Panc1 (cell line): ENCODE measurements at regions not wholly inside any gene's neighbourhood (a gene's known extent, or its start where the extent isn't known, plus 50 kb on each side); places are given as distances from the start of the nearest gene placed in this dataset.

ENCODE experiments used
- ATAC-seq: fragments of 200-7000 bp; cut with Tn5 transposase; 2 replicates; pipeline ENCODE4 v1.9.1; 2020; ENCODE audit warnings: mild to moderate bottlenecking, moderate library complexity
- BruUV-seq: library from RNA; stranded (reverse); fragments of 400-500 nt; replicated peaks from 2 replicates; lab custom pipeline; 2021; lab: Mats Ljungman, UMichigan
- CTCF ChIA-PET: fragments of 300-600 bp; sonication (Branson Sonifier 250); formaldehyde crosslinking; loops from one replicate; lab custom pipeline; 2022; ENCODE audit warnings: antibody characterized with exemption; lab: Charles Lee
- POLR2A ChIA-PET: fragments of 300-600 bp; sonication (Branson Sonifier 250); formaldehyde crosslinking; loops from one replicate; lab custom pipeline; 2022; ENCODE audit warnings: antibody characterized with exemption; lab: Charles Lee
- DNase-seq: peaks from one replicate; pipeline ENCODE4 v3.0.0-alpha.2; 2010; ENCODE audit warnings: low read depth, low spot score
- H3K27ac ChIP-seq: 2 replicates; pipeline ENCODE4 v1.5.1; 2011; ENCODE audit warnings: mild to moderate bottlenecking, low read length, inconsistent platforms
- H3K27me3 ChIP-seq: fragments of 200-500 bp; sonication (Bioruptor generic); 2 replicates; pipeline ENCODE4 v1.6.0; 2014; ENCODE audit warnings: low read length, inconsistent platforms; ENCODE audit not compliant: control insufficient read depth, insufficient read depth
- H3K36me3 ChIP-seq: fragments of 200-500 bp; sonication (Bioruptor generic); 2 replicates; pipeline ENCODE4 v1.5.1; 2014; ENCODE audit warnings: inconsistent platforms, mild to moderate bottlenecking, low read length, moderate library complexity; ENCODE audit not compliant: control insufficient read depth, insufficient read depth
- H3K4me1 ChIP-seq: 2 replicates; pipeline ENCODE4 v1.5.1; 2011; ENCODE audit warnings: inconsistent platforms, mild to moderate bottlenecking, low read length, moderate library complexity; ENCODE audit not compliant: control insufficient read depth, insufficient read depth
- H3K4me3 ChIP-seq, 2 experiments: 2 replicates each; pipeline ENCODE4 v1.5.1; 2011 to 2012; ENCODE audit warnings: low read depth in 2 of 2, low read length in 2 of 2, mild to moderate bottlenecking in 2 of 2, inconsistent platforms in 1 of 2, moderate library complexity in 1 of 2
- H3K9me3 ChIP-seq: fragments of 200-500 bp; sonication (Bioruptor generic); 2 replicates; pipeline ENCODE4 v1.5.1; 2014; ENCODE audit warnings: low read depth, mild to moderate bottlenecking, inconsistent platforms, low read length, moderate library complexity; ENCODE audit not compliant: control insufficient read depth, insufficient read depth
- POLR2AphosphoS5 ChIP-seq: IDR thresholded peaks from 2 replicates; pipeline ENCODE4 v1.6.1; 2012; ENCODE audit warnings: mild to moderate bottlenecking, low read depth, low read length, moderate library complexity
- SIN3A ChIP-seq: IDR thresholded peaks from 2 replicates; pipeline ENCODE4 v1.6.1; 2012; ENCODE audit warnings: low read depth, mild to moderate bottlenecking, low read length, moderate library complexity, borderline replicate concordance; ENCODE audit not compliant: insufficient read depth
- TCF7L2 ChIP-seq: IDR thresholded peaks from 2 replicates; pipeline ENCODE4 v1.6.1; 2011; ENCODE audit warnings: mild to moderate bottlenecking, low read depth, low read length, inconsistent platforms
- in situ Hi-C: cut with HindIII; loops from 2 replicates; pipeline ENCODE4 v1.10.0; 2016; ENCODE audit warnings: low sequenced_read_pairs, low pct_unique_long_range_greater_than_20kb
- intact Hi-C: fragments of 100-400 bp; cut with micrococcal nuclease; formaldehyde crosslinking; loops from one replicate; pipeline ENCODE4 v1.10.0; 2022; ENCODE audit not compliant: unreplicated experiment
- TF ChIP-seq, protein P1 (sequence below), 2 experiments: IDR thresholded peaks; 2 replicates each; pipeline ENCODE4 v1.6.1; 2011 to 2012; ENCODE audit warnings: low read depth in 2 of 2, control low read depth in 1 of 2, low read length in 1 of 2, mild to moderate bottlenecking in 1 of 2, moderate library complexity in 1 of 2; ENCODE audit not compliant: insufficient read depth in 1 of 2
- TF ChIP-seq, protein P2 (sequence below): fragments of 450-650 bp; IDR thresholded peaks from 2 replicates; pipeline ENCODE4 v1.5.1; 2017; ENCODE audit warnings: mild to moderate bottlenecking

DNA sequence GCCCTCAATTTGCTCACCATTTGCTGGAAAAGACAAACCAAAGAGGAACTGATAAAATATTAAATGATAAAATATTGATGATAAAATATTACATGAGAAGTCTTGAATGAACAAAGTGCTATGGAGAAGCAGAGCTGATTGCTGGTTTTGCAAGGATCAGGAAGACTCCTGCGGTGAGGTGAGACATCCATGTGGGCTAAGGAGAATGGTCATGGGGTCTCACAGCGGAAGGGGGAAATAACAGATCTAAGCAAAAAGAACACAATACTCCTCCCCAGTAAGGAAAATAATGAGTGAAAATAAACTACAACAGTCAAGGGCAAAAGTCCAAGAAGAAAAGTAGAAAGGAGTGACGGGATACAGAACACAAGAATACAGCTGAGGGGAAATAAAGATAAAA is 146.8 kb downstream of the LURAP1L start:
- TF ChIP-seq, protein P1, sequence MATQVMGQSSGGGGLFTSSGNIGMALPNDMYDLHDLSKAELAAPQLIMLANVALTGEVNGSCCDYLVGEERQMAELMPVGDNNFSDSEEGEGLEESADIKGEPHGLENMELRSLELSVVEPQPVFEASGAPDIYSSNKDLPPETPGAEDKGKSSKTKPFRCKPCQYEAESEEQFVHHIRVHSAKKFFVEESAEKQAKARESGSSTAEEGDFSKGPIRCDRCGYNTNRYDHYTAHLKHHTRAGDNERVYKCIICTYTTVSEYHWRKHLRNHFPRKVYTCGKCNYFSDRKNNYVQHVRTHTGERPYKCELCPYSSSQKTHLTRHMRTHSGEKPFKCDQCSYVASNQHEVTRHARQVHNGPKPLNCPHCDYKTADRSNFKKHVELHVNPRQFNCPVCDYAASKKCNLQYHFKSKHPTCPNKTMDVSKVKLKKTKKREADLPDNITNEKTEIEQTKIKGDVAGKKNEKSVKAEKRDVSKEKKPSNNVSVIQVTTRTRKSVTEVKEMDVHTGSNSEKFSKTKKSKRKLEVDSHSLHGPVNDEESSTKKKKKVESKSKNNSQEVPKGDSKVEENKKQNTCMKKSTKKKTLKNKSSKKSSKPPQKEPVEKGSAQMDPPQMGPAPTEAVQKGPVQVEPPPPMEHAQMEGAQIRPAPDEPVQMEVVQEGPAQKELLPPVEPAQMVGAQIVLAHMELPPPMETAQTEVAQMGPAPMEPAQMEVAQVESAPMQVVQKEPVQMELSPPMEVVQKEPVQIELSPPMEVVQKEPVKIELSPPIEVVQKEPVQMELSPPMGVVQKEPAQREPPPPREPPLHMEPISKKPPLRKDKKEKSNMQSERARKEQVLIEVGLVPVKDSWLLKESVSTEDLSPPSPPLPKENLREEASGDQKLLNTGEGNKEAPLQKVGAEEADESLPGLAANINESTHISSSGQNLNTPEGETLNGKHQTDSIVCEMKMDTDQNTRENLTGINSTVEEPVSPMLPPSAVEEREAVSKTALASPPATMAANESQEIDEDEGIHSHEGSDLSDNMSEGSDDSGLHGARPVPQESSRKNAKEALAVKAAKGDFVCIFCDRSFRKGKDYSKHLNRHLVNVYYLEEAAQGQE (IDR thresholded peaks at IDR 0.05; ENCODE audit: insufficient read depth in 1 of 2, low read depth in 2 of 2, low read length in 1 of 2), result no peak
- TF ChIP-seq, protein P2, sequence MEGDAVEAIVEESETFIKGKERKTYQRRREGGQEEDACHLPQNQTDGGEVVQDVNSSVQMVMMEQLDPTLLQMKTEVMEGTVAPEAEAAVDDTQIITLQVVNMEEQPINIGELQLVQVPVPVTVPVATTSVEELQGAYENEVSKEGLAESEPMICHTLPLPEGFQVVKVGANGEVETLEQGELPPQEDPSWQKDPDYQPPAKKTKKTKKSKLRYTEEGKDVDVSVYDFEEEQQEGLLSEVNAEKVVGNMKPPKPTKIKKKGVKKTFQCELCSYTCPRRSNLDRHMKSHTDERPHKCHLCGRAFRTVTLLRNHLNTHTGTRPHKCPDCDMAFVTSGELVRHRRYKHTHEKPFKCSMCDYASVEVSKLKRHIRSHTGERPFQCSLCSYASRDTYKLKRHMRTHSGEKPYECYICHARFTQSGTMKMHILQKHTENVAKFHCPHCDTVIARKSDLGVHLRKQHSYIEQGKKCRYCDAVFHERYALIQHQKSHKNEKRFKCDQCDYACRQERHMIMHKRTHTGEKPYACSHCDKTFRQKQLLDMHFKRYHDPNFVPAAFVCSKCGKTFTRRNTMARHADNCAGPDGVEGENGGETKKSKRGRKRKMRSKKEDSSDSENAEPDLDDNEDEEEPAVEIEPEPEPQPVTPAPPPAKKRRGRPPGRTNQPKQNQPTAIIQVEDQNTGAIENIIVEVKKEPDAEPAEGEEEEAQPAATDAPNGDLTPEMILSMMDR, result no peak
- no peak for TF ChIP-seq POLR2AphosphoS5
- TF ChIP-seq TCF7L2, result no peak
- no peak for TF ChIP-seq SIN3A
- intact Hi-C loops (no loop called here), in situ Hi-C loops (no loop called here)
- Histone ChIP-seq H3K27ac (no peak overlapping the region), H3K4me1 (no peaks in the 10 kb centered on the region), H3K4me3 (no peak overlapping the region), H3K36me3 (no peaks in the 10 kb centered on the region), H3K9me3 (no peaks in the 10 kb centered on the region), H3K27me3 (no peaks in the 10 kb centered on the region)
- no TSS peak for BruUV-seq
- ChIA-PET CTCF (no interaction called here), POLR2A (no interaction called here)
- DNase-seq, result no peak
- ATAC-seq, result no peak

DNA sequence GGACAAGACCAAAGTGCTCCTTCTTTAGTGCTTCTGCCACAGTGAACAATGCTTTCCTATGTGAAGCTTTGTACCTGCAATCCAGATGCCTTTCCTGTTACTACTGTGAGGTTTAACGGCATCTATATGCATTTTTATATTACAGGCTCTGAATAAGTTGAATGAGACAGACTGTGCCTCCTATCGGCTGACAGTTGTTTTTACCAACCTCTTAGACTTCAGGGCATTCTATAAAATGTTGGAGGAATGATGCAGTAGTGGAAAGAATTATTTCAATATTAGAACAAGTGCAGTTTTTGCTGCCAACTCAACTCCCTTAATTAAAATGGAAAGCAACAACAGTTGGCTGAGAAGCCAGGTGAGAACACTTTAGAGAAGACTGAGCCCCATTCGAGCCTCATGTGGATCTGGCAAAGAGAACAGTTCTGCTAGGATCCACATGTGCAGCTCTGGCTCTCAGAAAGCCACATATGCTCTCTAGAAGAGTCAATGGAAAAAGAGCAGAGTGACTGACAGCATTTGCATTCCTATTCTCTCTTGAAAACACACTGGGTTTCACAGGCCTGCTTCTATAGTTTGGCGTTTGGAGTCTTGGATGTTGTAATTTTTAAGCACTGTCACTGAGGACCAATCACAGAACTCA is 147.5 kb downstream of the LURAP1L start:
- no peak overlapping the region for H3K4me3 ChIP-seq
- H3K27me3 ChIP-seq, result no peaks in the 10 kb centered on the region
- ATAC-seq (no peak), DNase-seq (no peak)
- CTCF ChIA-PET, result no interaction called here
- H3K36me3 ChIP-seq, result no peaks in the 10 kb centered on the region
- H3K27ac ChIP-seq, result no peak overlapping the region
- TF ChIP-seq, protein P1 (IDR thresholded peaks at IDR 0.05; ENCODE audit: insufficient read depth in 1 of 2, low read depth in 2 of 2, low read length in 1 of 2), result no peak
- TF ChIP-seq SIN3A (no peak), TCF7L2 (no peak), POLR2AphosphoS5 (no peak)
- TF ChIP-seq, protein P2, result no peak
- in situ Hi-C loops, result no loop called here
- POLR2A ChIA-PET, result no interaction called here
- no peaks in the 10 kb centered on the region for H3K9me3 ChIP-seq
- no TSS peak for BruUV-seq
- intact Hi-C loops, result no loop called here
- H3K4me1 ChIP-seq, result no peaks in the 10 kb centered on the region
